ENCODE measurements at regions not wholly inside any gene's neighbourhood (a gene's known extent, or its start where the extent isn't known, plus 50 kb on each side); places are given as distances from the start of the nearest gene placed in this dataset.
"Not testable (repeated sequence)": the region's sequence is repeated elsewhere in the genome, so short reads cannot be mapped to it uniquely, and the experiment has no call there.

DNA sequence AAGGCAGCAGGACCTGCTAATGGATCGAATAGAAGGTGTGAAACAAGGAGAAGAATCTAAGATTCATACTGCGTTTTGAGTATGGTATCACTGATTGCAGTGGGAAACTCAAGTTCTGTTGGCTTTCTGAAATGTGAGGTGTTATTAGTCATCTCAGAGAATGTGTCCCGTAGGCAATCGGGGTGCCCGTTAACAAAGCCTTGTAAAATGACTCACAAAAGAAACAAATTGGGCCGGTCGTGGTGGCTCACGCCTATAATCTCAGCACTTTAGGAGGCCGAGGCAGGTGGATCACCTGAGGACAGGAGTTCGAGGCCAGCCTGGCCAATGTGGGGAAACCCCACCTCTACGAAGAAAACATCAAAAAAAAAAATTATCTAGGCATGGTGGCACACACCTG is 118.2 kb upstream of the C7orf33 start:
- DNase-seq, result no peak

DNA sequence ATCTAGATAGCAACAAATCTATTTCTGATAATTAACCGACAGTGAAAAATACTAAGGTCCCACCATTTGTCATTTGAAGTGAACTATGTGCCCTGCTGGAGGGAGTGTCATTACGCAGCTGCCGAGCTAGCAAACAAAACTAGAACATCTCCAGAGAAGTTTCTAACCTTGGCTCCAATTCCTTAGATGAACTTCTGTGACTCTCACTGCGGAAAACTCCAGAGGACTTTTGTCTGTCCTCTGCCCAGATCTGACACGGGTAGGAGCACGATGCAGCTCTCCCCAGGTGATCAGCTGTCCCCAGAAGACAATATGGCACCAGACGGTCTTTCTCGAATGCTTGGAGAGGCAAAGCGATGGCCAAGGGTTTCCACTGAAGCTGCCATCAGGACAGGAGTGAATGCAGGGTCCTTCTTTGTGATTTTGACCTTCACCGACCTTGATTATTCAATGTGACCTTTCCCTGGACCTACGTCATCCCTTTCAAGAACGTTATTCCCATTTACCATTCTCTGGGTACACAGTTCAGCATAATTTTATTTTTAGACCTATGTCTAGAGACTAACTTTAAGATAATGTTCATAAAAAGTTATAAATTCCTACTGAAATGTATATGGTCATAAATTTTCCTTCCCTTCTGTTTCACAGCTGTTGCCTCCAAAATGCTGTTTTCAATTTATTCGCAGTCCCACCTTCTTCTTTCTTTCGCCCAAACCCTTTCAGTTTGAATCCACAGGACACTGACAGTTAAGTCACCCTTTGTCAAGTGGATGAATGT is 116.7 kb upstream of the C7orf33 start:
- DNase-seq, result no peak

- DNase-seq, result no peak
These were observed 116.0 kb upstream of the C7orf33 start for GRCh38 chr7:148474481-148475025.

GRCh38 chr7:148478551-148478950 is 112.0 kb upstream of the C7orf33 start:
- no peak for DNase-seq

GRCh38 chr7:148480479-148481146 is 110.0 kb upstream of the C7orf33 start:
- DNase-seq, result no peak

- DNase-seq, result no peak
These were observed 109.4 kb upstream of the C7orf33 start for GRCh38 chr7:148481147-148481526.

GRCh38 chr7:148481971-148482626 is 108.5 kb upstream of the C7orf33 start:
- no peak for DNase-seq

DNA sequence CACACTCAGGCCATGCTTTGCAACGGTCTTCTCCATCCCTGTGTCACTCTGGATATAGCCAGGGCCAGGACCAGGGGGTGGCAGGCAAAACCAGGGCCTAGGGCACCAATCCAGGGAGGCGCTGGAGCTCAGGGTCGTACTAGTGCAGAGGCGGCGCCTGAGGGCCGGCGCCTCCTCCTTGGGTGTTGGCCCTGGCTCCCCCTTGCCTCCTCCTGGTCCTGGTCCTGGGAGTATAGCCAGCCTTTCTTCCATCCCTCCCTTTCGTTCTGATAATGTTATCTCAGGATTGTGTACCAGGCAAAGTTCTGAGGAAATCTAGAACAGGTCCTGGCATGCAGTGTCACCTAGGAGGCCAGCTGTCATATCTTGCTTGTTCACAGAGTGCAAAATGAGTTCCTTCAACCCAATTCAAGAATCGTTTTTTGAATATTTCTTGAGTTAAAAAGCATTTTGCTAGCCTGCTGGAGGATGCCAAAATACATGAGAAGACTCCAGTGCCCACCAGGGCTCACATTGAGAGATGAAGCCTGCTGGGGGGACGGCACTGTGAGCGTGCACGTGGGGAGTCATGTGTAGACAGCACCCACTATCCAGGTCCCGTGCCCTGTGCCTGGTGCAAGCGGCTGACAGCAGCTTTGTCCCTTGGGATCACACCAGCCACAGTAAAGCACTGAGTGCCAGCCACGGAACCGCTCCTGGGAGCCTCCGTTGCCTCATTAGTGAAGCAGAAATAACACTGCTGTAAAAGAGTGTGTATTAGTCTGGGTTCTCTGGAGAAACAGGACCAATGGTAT is 106.9 kb upstream of the C7orf33 start:
- no peak for DNase-seq

DNA sequence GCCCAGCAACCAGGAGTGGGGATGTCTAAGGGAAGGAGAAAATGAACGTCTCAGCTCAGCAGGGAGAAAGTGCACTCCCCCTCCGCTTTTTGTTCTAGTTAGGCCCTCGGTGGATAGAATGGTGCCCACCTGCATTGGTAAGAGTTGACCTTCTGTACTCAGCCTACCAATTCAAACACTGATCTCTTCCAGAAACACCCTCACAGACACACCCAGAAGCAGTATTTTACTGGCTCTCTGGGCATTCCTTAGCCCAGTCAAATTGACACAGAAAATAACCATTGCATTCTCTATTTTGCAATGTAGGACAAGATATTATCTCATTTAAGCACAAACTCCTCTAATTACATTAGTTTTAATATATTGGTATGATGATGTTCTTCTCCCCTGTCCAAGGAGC is 106.1 kb upstream of the C7orf33 start:
- DNase-seq, result no peak

DNA sequence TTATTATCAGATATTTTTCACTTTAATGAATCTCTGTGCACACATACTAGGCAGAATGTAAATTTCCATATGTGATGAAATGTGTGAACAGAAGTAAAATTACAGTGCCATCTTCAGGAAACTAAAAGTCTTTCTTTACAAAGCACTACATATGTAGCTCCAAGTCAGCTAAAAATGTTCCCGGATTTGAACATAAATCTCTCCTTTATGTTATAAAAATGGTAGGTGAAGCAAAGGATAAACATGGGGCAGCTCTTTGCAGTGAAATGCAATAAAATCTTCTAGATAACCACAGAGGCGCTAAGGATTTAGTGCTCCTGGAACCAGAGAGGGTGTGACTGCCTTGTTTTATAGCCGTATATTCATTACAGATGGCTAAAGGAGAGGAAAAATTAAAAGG is 104.9 kb upstream of the C7orf33 start:
- DNase-seq, result no peak

GRCh38 chr7:148486937-148487336 is 103.6 kb upstream of the C7orf33 start:
- no peak for DNase-seq

GRCh38 chr7:148487912-148488311 is 102.7 kb upstream of the C7orf33 start:
- DNase-seq, result no peak

DNA sequence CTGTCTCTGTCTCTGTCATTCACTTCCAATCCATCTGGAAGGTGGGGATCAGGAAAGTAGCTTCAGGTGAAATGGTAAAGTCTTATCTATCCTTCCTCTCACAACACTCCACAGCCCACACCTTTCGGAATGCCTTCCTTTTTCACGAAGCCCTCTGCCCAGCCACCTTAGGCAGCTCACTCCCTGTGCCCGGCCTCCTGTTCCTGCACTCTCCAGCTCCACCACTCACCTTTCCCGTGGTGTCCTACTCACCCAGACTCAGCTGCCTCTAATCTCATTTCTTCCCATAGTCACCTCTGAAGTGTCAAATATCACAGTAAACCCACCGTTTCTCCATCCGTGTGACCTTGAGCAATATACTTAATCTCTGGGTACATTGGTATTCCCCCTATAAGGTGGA is 100.9 kb upstream of the C7orf33 start:
- DNase-seq, result no peak

GRCh38 chr7:148492157-148492860 is 98.3 kb upstream of the C7orf33 start:
- no peak for DNase-seq

DNA sequence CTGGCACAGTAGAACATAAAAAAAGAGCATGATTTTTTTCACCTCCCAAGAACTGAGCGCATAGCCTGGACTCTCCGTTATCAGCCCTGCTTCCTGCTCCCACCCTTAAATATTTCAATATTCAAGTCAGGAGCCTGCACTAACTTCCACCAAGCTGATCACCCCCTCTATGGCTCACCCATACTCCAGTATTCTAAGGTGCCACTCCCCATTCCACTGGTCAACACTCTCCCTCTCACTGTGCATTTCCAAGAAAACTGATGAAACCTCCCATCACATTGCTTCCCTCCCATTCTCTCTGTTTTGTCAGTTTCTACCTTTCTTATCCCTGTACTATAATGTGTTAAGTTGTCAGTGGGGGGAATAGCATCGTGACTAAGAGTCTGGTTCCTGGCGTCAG is 95.0 kb upstream of the C7orf33 start:
- no peak for DNase-seq

- DNase-seq, result no peak
These were observed 89.6 kb upstream of the C7orf33 start for GRCh38 chr7:148500978-148501377.

- no peak for DNase-seq
These were observed 86.6 kb upstream of the C7orf33 start for GRCh38 chr7:148503900-148504487.

- DNase-seq, result no peak
These were observed 84.8 kb upstream of the C7orf33 start for GRCh38 chr7:148505645-148506375.

DNA sequence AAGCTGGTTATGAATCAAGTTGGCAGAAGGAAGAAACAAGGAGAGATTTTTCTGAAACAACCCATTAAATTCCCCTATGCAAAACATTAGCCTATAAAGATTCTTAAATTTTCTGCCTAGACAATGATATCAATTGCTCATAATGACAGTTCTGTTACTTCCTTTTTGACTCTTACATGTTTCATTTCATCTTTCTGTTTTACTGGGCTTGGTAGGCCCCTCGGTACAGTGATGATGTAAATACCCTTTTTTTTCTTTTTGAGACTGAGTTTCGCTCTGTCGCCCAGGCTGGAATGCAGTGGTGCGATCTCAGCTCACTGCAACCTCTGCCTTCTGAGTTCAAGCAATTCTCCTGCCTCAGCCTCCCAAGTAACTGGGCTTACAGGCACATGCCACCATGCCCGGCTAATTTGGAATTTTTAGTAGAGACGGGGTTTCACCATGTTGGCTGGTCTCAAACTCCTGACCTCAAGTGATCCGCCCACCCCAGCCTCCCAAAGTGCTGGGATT is 83.4 kb upstream of the C7orf33 start:
- DNase-seq, result not testable (repeated sequence)

GRCh38 chr7:148507787-148508186 is 82.8 kb upstream of the C7orf33 start:
- DNase-seq, result no peak

- no peak for DNase-seq
These were observed 76.3 kb upstream of the C7orf33 start for GRCh38 chr7:148514236-148514635.
